Loucy (cell line): ENCODE measurements at regions not wholly inside any gene's neighbourhood (a gene's known extent, or its start where the extent isn't known, plus 50 kb on each side); places are given as distances from the start of the nearest gene placed in this dataset.

ENCODE experiments used
- CTCF ChIP-seq: fragments of 200-600 bp; sonication (generic); conservative IDR thresholded peaks from 2 replicates; pipeline ENCODE4 v1.5.1; 2014; ENCODE audit warnings: mild to moderate bottlenecking, antibody characterized with exemption, low read length
- EZH2phosphoT487 ChIP-seq: fragments of 200-600 bp; IDR thresholded peaks from 2 replicates; pipeline ENCODE4 v1.6.1; 2018; ENCODE audit warnings: antibody characterized with exemption, mild to moderate bottlenecking, moderate library complexity, borderline replicate concordance

- no peak for TF ChIP-seq CTCF
- TF ChIP-seq EZH2phosphoT487: no peak
These were observed 578.6 kb upstream of the CCNG1 start for GRCh38 chr5:162858770-162859169.
